Thyroid gland (tissue), 4 donors: ENCODE measurements at regions not wholly inside any gene's neighbourhood (a gene's known extent, or its start where the extent isn't known, plus 50 kb on each side); places are given as distances from the start of the nearest gene placed in this dataset.

Source experiments
- DNase-seq, 2 donors: peaks; one replicate each; pipeline ENCODE4 v3.0.0-alpha.2; 2019
- H3K27ac ChIP-seq, 3 donors: fragments of 200-600 bp; sonication (generic); 1 replicate in 2 of 3; 2 replicates in 1 of 3; pipeline ENCODE4 v1.5.1; 2016 to 2019; ENCODE audit warnings: mild to moderate bottlenecking in 1 of 3, moderate library complexity in 1 of 3
- H3K27me3 ChIP-seq: fragments of 200-600 bp; sonication (generic); one replicate; pipeline ENCODE4 v1.5.1; 2019
- H3K36me3 ChIP-seq, 2 donors: fragments of 200-600 bp; sonication (generic); one replicate each; pipeline ENCODE4 v1.5.1; 2016 to 2019
- H3K4me1 ChIP-seq, 2 donors: fragments of 200-600 bp; sonication (generic); one replicate each; pipeline ENCODE4 v1.5.1; 2017 to 2019
- H3K4me3 ChIP-seq, 3 donors: fragments of 200-600 bp; sonication (generic); replicated peaks in 1 of 3; 1 replicate in 2 of 3; 2 replicates in 1 of 3; pipeline ENCODE4 v1.5.1; 2016; ENCODE audit warnings: mild to moderate bottlenecking in 1 of 3
- H3K9me3 ChIP-seq: fragments of 200-600 bp; sonication (generic); one replicate; pipeline ENCODE4 v1.5.1; 2017
- CTCF ChIP-seq, 6 experiments: fragments of 200-600 bp in 3 of 6; fragments of 450-650 bp in 3 of 6; sonication (generic) in 3 of 6; IDR thresholded peaks; one replicate each; pipeline ENCODE4 v1.5.1; 2016 to 2019; ENCODE audit warnings: antibody characterized with exemption in 6 of 6, mild to moderate bottlenecking in 2 of 6, inconsistent platforms in 1 of 6, moderate library complexity in 1 of 6
- POLR2A ChIP-seq, 2 donors: fragments of 450-650 bp; IDR thresholded peaks; one replicate each; pipeline ENCODE4 v1.6.1; 2017; ENCODE audit warnings: antibody characterized with exemption in 2 of 2, mild to moderate bottlenecking in 2 of 2, moderate library complexity in 1 of 2
- WGBS, 2 donors: methylation state at CpG; one replicate each; pipeline ENCODE4 v1.1.5; 2017; 5-methylcytosine and 5-hydroxymethylcytosine counted together
- intact Hi-C: fragments of 100-400 bp; cut with DNase I; formaldehyde crosslinking; loops from one replicate; pipeline ENCODE4 v1.15.1; 2023

GRCh38 chr2:83826577-83826976 is 632.5 kb downstream of the SUCLG1 start:
- intact Hi-C loops, result no loop called here
- TF ChIP-seq POLR2A (IDR thresholded peaks at IDR 0.05) (no peak), CTCF (IDR thresholded peaks at IDR 0.05) (no peak)
- H3K27ac ChIP-seq, result no peak overlapping the region
- H3K4me3 ChIP-seq, result no peak overlapping the region
- 80 to 88% methylated on average over 5 of the region's 5 CpGs for WGBS, 2 donors
- H3K27me3 ChIP-seq, result no peaks in the 10 kb centered on the region
- no peaks in the 10 kb centered on the region for H3K36me3 ChIP-seq
- DNase-seq, result no peak
- no peaks in the 10 kb centered on the region for H3K9me3 ChIP-seq
- H3K4me1 ChIP-seq, result no peaks in the 10 kb centered on the region

GRCh38 chr2:83823229-83823628 is 635.9 kb downstream of the SUCLG1 start:
- 83 to 100% methylated on average over 2 of the region's 2 CpGs for WGBS, 2 donors
- Histone ChIP-seq H3K4me3 (no peak overlapping the region), H3K4me1 (no peaks in the 10 kb centered on the region), H3K9me3 (no peaks in the 10 kb centered on the region), H3K27me3 (no peaks in the 10 kb centered on the region), H3K27ac (no peak overlapping the region), H3K36me3 (no peaks in the 10 kb centered on the region)
- DNase-seq, result no peak
- TF ChIP-seq POLR2A (IDR thresholded peaks at IDR 0.05) (no peak), CTCF (IDR thresholded peaks at IDR 0.05) (no peak)
- intact Hi-C loops, result no loop called here

GRCh38 chr2:83817511-83817910 is 641.6 kb downstream of the SUCLG1 start:
- no peaks in the 10 kb centered on the region for H3K4me1 ChIP-seq
- WGBS, 2 donors, result 34 to 38% methylated on average over 3 of the region's 3 CpGs
- TF ChIP-seq POLR2A (IDR thresholded peaks at IDR 0.05), result no peak
- TF ChIP-seq CTCF (IDR thresholded peaks at IDR 0.05), result no peak
- no peak overlapping the region for H3K27ac ChIP-seq
- DNase-seq, result no peak
- H3K27me3 ChIP-seq, result no peaks in the 10 kb centered on the region
- H3K9me3 ChIP-seq, result no peaks in the 10 kb centered on the region
- H3K36me3 ChIP-seq, result no peaks in the 10 kb centered on the region
- intact Hi-C loops, result no loop called here
- no peak overlapping the region for H3K4me3 ChIP-seq

- no peaks in the 10 kb centered on the region for H3K36me3 ChIP-seq
- no peak overlapping the region for H3K27ac ChIP-seq
- no peak overlapping the region for H3K4me3 ChIP-seq
- no peaks in the 10 kb centered on the region for H3K27me3 ChIP-seq
- no peaks in the 10 kb centered on the region for H3K4me1 ChIP-seq
- intact Hi-C loops, result no loop called here
- no peak for DNase-seq
- no peaks in the 10 kb centered on the region for H3K9me3 ChIP-seq
- TF ChIP-seq POLR2A (IDR thresholded peaks at IDR 0.05) (no peak), CTCF (IDR thresholded peaks at IDR 0.05) (no peak)
- WGBS, 2 donors, result 85 to 93% methylated on average over 1 of the region's 1 CpG
Observed at GRCh38 chr2:83808878-83809277, 650.2 kb downstream of the SUCLG1 start.

GRCh38 chr2:83802604-83803003 is 656.5 kb downstream of the SUCLG1 start:
- no peak overlapping the region for H3K4me3 ChIP-seq
- WGBS, 2 donors, result 91 to 97% methylated on average over 10 of the region's 10 CpGs
- no peaks in the 10 kb centered on the region for H3K36me3 ChIP-seq
- TF ChIP-seq CTCF (IDR thresholded peaks at IDR 0.05) (no peak), POLR2A (IDR thresholded peaks at IDR 0.05) (no peak)
- no peaks in the 10 kb centered on the region for H3K4me1 ChIP-seq
- DNase-seq, result no peak
- no peaks in the 10 kb centered on the region for H3K27me3 ChIP-seq
- intact Hi-C loops, result no loop called here
- H3K27ac ChIP-seq, result no peak overlapping the region
- no peaks in the 10 kb centered on the region for H3K9me3 ChIP-seq
